ENCODE measurements at regions not wholly inside any gene's neighbourhood (a gene's known extent, or its start where the extent isn't known, plus 50 kb on each side); places are given as distances from the start of the nearest gene placed in this dataset.
"Not testable (repeated sequence)": the region's sequence is repeated elsewhere in the genome, so short reads cannot be mapped to it uniquely, and the experiment has no call there.

DNA sequence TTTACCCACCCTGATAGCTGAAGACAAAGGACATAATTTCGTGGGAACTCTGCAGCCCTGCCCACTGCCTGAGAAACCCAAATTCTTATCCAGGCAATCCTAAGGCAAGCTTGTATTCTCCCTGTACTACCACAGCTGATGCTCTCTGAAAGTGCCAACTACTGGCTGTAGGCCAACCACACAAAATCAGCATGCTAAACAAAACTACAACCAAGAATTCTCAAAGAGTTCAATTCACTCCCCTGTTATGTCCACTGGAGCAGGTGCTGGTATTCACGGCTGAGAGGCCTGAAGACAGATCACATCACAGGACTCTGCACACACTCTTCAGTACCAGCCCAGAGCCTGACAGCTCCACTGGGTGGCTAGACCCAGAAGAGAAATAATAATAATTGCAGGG lies 375.9 kb upstream of the NDST4 start:
- DNase-seq (ENCODE audit: low read depth in 2 of 2): no peak
- H3K4me3 ChIP-seq (replicated peaks in 1 of 2; ENCODE audit: low read depth in 2 of 2, low read length in 2 of 2): no peak overlapping the region
- TF ChIP-seq, protein P1, sequence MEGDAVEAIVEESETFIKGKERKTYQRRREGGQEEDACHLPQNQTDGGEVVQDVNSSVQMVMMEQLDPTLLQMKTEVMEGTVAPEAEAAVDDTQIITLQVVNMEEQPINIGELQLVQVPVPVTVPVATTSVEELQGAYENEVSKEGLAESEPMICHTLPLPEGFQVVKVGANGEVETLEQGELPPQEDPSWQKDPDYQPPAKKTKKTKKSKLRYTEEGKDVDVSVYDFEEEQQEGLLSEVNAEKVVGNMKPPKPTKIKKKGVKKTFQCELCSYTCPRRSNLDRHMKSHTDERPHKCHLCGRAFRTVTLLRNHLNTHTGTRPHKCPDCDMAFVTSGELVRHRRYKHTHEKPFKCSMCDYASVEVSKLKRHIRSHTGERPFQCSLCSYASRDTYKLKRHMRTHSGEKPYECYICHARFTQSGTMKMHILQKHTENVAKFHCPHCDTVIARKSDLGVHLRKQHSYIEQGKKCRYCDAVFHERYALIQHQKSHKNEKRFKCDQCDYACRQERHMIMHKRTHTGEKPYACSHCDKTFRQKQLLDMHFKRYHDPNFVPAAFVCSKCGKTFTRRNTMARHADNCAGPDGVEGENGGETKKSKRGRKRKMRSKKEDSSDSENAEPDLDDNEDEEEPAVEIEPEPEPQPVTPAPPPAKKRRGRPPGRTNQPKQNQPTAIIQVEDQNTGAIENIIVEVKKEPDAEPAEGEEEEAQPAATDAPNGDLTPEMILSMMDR (IDR thresholded peaks at IDR 0.05; ENCODE audit: low read depth, low read length): no peak

DNA sequence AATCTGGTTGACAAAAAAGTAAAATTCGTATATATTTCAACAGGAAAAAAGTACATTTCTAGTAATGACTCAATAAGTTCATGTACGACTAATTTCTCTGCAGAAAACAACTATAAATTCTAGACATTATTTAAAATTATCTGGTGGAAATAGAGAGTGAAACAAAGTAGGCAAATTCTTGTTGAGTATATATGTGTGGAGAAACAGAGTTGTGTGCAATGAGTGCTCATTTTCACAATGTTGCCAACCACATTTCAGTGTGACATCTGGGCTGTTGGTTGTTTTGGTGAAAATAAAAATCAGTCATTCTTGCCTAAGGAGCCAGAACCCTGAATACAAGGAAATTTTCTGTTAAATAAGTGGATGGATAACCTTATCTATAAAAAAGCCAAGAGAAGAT lies 372.0 kb upstream of the NDST4 start:
- TF ChIP-seq, protein P1 (IDR thresholded peaks at IDR 0.05; ENCODE audit: low read depth, low read length): no peak
- no peak for DNase-seq (ENCODE audit: low read depth in 2 of 2)
- no peak overlapping the region for H3K4me3 ChIP-seq (replicated peaks in 1 of 2; ENCODE audit: low read depth in 2 of 2, low read length in 2 of 2)

DNA sequence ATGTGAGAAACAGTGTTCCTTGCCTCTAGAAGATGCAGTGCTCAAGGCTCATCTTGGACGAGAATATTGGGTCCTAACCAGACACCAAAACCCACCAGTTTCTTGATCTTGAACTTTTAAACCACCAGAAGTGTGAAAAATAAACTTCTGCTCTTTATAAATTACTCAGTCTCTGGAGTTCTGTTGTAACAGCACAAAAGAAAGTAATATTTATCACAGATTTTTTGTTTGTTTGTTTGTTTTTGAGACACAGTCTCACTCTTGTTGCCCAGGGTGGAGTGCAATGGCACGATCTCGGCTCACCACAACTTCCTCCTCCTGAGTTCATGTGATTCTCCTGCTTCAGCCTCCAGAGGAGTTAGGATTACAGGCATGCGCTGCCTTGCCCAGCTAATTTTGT lies 371.1 kb upstream of the NDST4 start:
- no peak for DNase-seq (ENCODE audit: low read depth in 2 of 2)
- no peak overlapping the region for H3K4me3 ChIP-seq (replicated peaks in 1 of 2; ENCODE audit: low read depth in 2 of 2, low read length in 2 of 2)
- TF ChIP-seq, protein P1 (IDR thresholded peaks at IDR 0.05; ENCODE audit: low read depth, low read length): no peak

DNA sequence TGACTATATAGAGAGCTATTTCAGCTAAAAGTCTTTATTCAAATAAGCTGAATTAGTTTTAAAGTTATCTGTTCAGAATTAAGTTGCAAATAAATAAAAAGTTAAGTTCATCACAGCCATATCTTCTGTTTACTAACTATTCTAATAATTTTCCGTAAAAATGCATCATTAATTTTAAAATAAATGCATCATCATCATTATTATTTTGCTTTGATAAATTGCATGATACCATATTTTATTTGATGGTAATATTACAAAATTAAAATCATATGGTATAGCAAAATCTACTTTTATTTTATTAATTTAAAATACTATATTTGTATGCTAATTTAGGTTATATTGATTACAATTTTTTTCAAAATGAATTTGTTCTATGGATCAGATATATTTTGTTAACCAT lies 357.3 kb upstream of the NDST4 start:
- DNase-seq (ENCODE audit: low read depth in 2 of 2): no peak
- TF ChIP-seq, protein P1 (IDR thresholded peaks at IDR 0.05; ENCODE audit: low read depth, low read length): no peak
- no peak overlapping the region for H3K4me3 ChIP-seq (replicated peaks in 1 of 2; ENCODE audit: low read depth in 2 of 2, low read length in 2 of 2)

DNA sequence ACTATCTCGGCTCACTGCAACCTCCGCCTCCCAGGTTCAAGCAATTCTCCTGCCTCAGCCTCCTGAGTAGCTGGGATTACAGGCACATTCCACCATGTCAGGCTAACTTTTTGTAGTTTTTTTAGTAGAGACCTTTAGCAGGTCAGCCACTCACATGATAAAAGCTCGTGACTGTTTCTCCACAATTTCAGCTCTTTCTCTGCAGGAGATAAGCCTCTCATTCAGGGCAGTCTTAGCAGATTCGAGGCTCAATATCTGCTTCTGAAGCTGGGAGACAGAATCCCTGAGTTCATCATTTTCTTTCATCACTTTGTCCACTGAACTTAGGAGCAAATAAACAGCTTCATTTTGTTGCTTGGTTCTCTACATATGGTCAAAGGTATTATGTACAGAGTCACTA lies 345.9 kb upstream of the NDST4 start:
- not testable (repeated sequence) for H3K4me3 ChIP-seq (replicated peaks in 1 of 2; ENCODE audit: low read depth in 2 of 2, low read length in 2 of 2); DNase-seq (ENCODE audit: low read depth in 2 of 2)

DNA sequence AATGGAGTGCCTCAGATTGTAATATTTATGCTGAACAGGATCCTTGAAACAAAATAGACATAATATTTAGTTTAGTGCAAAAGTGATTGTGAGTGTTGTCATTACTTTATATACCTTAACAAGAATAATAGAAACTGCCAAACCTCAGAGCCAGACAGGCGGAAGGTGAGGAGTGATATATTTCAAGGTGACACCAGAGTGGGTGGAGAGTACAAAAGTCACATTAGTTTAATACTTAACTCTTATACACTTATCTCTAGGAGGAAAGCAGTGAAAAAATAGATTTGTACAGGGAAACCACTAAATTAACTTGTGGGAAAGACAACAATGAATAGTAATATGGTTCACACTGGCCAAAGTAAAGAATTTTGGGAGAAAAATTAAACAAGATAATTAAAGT lies 342.8 kb upstream of the NDST4 start:
- no peak for DNase-seq (ENCODE audit: low read depth in 2 of 2)
- H3K4me3 ChIP-seq (replicated peaks in 1 of 2; ENCODE audit: low read depth in 2 of 2, low read length in 2 of 2): no peak overlapping the region
- TF ChIP-seq, protein P1 (IDR thresholded peaks at IDR 0.05; ENCODE audit: low read depth, low read length): no peak

DNA sequence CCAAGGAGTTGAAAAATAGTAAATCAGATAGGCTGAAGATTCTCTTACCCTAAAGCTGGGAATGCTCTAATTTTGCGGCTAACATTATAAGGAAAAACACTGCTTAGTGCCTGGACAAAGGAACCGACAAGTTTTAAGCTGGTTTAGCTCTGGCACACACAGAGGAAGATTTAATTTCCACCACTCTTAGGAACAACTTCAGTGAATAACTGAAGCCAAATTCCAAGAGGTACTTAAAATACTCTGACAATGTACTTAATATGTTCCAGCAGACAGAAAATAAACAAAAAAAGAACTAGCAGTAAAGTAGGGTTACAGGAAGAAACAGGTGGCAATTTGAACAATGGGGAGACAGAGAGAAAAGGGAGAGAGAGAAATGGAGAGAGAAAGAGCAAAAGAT lies 340.8 kb upstream of the NDST4 start:
- no peak for DNase-seq (ENCODE audit: low read depth in 2 of 2)
- H3K4me3 ChIP-seq (replicated peaks in 1 of 2; ENCODE audit: low read depth in 2 of 2, low read length in 2 of 2): no peak overlapping the region
- TF ChIP-seq, protein P1 (IDR thresholded peaks at IDR 0.05; ENCODE audit: low read depth, low read length): no peak
